ENCODE measurements at regions not wholly inside any gene's neighbourhood (a gene's known extent, or its start where the extent isn't known, plus 50 kb on each side); places are given as distances from the start of the nearest gene placed in this dataset.

DNA sequence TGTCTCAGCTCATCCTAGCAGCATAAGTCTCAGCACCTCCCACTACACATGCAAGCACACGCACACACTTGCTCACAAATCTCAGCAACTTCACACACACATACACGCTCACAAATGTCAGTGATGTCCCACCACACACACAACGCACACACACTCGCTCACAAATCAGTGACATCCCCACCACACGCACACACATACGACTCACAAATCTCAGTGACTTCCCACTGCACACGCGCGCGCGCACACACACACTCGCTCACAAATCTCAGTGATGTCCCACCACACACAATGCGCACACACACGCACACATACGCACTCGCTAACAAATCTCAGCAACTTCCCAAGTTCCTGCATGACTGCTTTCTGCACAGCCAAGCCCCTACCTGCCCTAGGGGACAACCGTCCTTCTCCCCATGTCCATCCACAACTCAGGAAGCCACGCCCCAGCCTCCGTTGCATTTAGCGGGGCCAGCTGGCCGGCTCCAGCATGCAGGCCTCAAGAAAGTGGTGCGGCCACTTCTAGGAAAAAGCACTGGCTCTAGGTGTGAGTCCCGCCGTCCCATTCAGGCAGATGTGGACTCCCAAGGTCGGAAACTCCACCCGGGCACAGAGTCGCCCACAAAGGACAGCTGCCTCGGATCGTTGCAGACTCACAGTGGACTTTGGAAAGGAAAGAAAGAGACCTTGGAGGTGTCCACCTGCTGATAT lies 180.1 kb upstream of the SALL3 start:
- TF ChIP-seq, protein P1, sequence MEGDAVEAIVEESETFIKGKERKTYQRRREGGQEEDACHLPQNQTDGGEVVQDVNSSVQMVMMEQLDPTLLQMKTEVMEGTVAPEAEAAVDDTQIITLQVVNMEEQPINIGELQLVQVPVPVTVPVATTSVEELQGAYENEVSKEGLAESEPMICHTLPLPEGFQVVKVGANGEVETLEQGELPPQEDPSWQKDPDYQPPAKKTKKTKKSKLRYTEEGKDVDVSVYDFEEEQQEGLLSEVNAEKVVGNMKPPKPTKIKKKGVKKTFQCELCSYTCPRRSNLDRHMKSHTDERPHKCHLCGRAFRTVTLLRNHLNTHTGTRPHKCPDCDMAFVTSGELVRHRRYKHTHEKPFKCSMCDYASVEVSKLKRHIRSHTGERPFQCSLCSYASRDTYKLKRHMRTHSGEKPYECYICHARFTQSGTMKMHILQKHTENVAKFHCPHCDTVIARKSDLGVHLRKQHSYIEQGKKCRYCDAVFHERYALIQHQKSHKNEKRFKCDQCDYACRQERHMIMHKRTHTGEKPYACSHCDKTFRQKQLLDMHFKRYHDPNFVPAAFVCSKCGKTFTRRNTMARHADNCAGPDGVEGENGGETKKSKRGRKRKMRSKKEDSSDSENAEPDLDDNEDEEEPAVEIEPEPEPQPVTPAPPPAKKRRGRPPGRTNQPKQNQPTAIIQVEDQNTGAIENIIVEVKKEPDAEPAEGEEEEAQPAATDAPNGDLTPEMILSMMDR (IDR thresholded peaks at IDR 0.05; ENCODE audit: low read depth, low read length) = no peak
- TF ChIP-seq EZH2phosphoT487 (IDR thresholded peaks at IDR 0.05; ENCODE audit: low read depth) = no peak
